SH-SY5Y (cell line): ENCODE measurements at regions not wholly inside any gene's neighbourhood (a gene's known extent, or its start where the extent isn't known, plus 50 kb on each side); places are given as distances from the start of the nearest gene placed in this dataset.

Experiments used
- GATA2 ChIP-seq: IDR thresholded peaks from 2 replicates; pipeline ENCODE4 v1.6.1; 2011; ENCODE audit warnings: mild to moderate bottlenecking, low read depth, low read length
- GATA3 ChIP-seq: IDR thresholded peaks from 2 replicates; pipeline ENCODE4 v1.6.1; 2011; ENCODE audit warnings: low read depth, mild to moderate bottlenecking, low read length, moderate library complexity

- TF ChIP-seq GATA3 (no peak), GATA2 (no peak)
Measured at GRCh38 chr5:17373814-17374556, 124.0 kb upstream of the TAF11L2 start.
